ENCODE measurements at regions not wholly inside any gene's neighbourhood (a gene's known extent, or its start where the extent isn't known, plus 50 kb on each side); places are given as distances from the start of the nearest gene placed in this dataset.
"Not testable (repeated sequence)": the region's sequence is repeated elsewhere in the genome, so short reads cannot be mapped to it uniquely, and the experiment has no call there.

DNA sequence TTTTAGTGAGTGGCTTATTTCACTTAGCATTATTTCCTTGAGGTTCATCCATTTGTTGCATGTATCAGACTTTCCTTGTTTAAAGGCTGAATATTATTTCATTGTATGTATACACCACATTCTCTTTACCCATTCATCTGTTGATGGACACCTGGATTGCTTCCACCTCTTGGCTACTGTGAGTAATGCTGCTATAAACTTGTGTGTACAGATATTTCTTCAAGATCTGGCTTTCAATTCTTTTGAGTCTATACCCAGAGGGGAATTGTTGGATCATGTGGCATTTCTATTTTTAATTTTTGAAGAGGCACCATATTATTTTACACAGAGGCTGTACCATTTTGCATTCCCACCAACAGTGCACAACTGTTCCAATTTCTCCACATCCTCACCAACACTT lies 313.5 kb downstream of the RPLP1 start:
- no peak for DNase-seq

DNA sequence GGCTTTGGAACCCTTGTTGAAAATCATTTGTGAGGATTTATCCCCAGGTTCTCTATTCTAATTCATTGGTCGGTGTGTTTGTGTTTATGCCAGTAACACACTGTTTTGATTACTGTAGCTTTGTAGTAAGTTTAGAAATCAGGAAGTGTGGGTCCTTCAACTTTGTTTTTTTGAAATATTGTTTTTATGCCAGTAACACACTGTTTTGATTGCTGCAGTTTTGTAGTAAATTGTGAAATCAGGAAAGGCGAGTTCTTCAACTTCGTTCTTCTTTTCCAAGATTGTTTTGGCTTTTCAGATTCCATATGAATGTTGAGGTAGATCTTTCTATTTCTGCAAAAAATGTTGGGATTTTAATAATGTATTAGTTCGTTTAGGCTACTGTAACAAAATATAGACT lies 314.6 kb downstream of the RPLP1 start:
- no peak for DNase-seq

GRCh38 chr15:69769336-69769735 lies 316.7 kb downstream of the RPLP1 start:
- DNase-seq = not testable (repeated sequence)

GRCh38 chr15:69774258-69774657 lies 321.6 kb downstream of the RPLP1 start:
- not testable (repeated sequence) for DNase-seq

GRCh38 chr15:69774711-69775110 lies 322.1 kb downstream of the RPLP1 start:
- DNase-seq = not testable (repeated sequence)

GRCh38 chr15:69777356-69777755 lies 320.4 kb downstream of the TLE3 start:
- DNase-seq = no peak

- DNase-seq = no peak
Measured at GRCh38 chr15:69780374-69780773, 317.3 kb downstream of the TLE3 start.

- DNase-seq = no peak
Measured at GRCh38 chr15:69780981-69781380, 316.7 kb downstream of the TLE3 start.

GRCh38 chr15:69781411-69782125 lies 316.1 kb downstream of the TLE3 start:
- DNase-seq = no peak

DNA sequence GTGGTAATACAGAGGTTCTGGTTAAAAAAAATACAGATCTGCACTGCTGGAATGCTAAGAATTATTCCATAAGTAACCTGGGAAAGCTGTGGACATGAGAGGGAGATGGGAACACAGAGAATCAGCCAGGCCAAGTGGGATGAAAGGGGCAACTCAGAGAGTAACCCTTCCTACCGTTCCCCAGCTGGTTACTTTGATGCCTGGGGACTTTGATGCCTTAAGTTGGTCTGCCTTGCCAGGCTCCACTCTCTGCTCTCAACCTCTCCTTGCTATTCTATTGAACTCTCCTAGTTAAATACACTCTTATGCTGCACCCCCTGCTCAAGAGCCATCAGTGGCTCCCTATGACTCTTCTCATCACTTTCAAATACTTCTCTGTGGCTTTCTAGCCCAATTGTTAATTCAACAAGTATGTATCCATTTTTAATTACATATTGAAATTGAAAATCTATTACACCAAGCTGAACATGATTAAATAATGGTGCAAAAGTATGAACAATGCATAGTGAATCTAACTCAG lies 315.5 kb downstream of the TLE3 start:
- DNase-seq = no peak

DNA sequence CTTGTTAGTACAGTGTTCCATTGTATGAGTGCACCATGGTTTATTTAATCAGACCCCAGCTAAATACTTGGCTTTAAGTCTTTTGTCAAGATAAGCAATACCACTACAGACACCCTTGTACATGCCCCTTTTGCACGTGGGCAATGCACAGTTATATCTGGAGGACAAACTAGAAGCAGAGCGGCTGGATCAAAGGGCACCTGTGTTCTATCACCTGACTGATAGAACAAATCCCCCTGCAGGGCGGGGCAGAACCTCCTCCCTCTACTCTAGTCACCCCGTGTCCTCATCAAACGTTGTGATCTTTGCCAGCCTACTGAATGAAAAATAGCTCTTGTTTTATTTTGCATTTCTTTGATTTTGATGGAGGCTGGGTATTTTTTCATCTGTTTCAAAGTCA lies 314.9 kb downstream of the TLE3 start:
- no peak for DNase-seq

DNA sequence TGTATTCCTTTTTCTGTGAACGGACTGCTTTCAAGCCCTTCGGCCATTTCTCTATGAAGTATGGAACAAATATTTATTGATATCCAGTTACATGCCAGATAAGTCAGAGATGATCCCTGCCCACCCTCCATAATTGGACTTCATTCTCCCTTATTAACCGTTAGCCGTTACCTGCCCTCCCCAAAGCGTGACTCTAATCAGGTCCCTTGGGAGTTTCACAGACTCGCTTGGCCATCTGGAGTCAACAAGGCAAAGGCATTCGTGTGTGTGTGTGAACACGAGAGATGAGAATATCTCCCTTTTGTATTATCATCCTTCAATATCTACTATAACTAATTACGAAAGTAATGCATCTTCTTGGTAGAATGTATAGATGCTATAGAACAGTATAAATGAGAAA lies 314.5 kb downstream of the TLE3 start:
- no peak for DNase-seq

DNA sequence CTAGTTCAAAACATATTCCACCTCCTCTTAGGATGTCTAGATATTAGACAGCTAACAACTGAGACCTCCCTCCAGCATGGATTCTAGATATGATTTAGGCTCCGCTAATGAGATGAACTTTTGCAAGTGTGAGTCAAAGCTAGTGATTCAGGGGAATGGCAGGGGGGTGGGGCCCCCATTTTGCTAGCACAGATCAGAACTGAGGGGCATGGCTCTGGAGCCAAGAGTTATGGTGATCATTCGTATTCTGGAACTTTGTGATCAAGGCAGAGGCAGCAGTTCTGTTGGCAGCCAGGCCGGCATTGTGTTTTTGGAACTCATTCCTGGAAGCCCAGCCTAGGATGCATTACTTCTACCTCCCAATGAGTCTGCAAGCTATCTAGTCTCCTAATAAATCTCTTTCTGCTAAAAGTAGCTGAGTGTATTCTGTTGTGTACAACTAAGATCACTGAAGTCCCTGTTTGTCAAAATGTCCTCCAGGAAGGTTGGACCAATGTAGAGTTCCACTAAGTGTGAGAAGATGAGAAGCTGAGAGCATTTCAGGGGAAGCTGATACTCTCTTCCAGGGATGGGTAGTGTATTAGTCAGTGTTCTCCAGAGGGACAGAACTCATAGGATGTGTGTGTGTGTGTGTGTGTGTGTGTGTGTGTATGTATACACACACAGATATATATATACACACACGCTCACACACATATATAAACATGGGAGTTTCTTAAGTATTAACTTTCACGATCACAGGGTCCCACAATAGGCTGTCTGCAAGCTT lies 312.7 kb downstream of the TLE3 start:
- no peak for DNase-seq

- DNase-seq = no peak
Measured at GRCh38 chr15:69786136-69786701, 311.5 kb downstream of the TLE3 start.

- no peak for DNase-seq
Measured at GRCh38 chr15:69787791-69788190, 309.9 kb downstream of the TLE3 start.

- DNase-seq = no peak
Measured at GRCh38 chr15:69789648-69790393, 307.9 kb downstream of the TLE3 start.

DNA sequence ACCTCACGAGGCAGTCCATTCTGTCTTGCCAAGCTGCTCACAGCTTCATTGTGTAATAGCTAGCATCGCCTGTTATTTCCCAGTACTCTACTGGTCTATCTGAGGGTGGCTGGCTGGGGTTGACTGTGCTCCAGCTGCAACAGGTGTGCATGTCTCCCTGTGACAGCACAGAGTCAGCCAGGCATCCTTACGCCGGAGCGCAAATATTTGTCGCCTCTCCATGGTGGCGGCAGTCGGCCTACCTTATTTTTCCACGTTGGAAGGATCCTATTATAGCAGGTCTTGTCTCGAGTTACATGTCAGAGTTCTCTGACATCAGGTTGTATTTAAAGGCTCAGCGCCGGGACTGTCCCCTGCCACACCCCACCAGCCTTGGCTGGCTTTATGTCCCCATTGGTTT lies 307.1 kb downstream of the TLE3 start:
- no peak for DNase-seq

DNA sequence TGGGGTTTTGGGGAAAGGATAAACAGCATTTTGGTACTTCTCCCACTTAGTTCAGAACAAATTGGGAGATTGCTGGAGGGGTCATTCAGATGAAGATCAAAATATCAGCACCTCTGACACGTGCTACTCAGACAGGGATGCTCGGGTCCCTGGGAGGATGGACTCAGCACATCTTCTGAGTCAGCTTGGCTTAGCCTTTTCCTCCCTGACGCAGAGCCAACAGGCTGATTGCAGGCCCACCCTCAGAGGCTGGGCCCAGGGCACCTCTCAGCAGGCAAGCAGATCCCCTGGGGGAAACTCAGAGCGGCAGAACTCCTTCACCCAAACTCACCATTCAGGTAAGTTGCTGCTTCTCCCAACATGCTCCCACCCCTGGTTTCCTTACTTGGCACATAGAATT lies 304.9 kb downstream of the TLE3 start:
- no peak for DNase-seq

GRCh38 chr15:69793431-69793780 lies 304.3 kb downstream of the TLE3 start:
- no peak for DNase-seq

DNA sequence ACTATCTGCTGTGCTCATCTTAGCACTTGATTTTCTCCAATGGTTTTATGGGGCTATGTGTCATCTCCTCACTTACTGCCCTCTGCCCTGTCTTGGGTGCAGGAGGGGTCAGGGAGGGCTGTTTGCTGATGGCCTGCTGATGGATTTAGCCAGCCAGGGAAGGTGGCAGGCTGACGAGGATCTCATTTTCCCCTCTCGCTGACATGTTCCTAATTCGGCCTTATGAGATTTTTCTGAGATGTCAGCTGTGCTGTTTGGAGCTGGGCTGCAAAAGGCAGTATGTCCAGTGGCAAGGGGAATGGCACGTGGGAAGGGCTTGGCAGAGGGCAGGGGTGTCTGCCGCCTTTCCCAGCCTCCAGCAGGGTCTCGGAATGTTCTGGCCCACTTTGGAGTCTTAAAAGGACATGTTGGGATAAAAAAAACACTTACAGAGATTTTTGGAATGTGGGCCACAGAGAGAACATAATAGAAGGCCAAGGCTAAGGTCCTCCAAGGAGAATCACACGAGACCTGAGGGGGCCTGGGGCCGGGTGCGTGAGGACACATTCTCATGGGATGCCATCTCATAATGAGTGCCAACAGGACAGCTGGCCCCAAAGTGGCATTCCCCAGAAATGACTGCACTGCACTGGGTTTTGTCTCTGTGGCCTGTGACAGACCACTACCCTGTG lies 303.8 kb downstream of the TLE3 start:
- DNase-seq = no peak

DNA sequence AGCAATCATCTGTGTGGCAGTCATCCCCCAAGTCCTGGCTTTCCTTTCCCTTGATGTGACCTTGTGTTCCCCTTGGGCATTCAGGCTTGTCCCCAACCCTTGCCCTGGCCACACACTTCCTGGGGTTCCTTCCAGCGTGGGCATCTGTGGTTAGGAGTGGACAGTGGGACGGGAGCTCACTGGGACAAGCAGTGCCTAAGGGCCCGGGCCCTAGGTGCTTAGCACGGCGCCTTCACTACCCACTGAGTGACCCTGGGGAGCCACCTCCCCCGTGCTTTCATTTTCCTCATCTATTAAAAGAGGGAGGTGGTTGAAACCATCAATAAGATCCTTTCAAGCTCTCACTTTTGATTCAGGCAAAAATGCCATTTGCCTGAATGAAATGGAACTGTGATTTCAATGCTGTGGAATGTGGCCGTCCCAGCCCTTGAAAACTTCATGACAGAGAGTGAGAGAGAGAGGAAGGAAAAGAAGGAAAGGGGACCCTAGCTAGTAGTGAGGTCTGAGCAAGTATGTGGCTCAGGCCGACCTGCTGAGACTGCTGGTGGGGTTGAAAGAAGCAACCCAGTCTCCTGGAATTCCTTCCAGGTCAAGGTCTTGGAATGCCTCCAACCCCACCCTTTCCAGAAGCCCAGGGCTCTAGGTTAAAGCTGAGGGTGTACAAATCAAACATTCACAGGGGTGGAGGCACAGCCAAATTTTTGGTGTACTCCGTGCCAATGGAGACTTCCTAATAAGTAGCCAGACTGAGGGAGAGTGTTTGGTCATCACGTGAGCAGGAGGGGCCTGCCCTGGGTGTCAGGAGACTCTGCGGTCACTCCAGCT lies 302.9 kb downstream of the TLE3 start:
- no peak for DNase-seq

All from occipital lobe (tissue), 1 donor.